Activated T-helper 1 cell treated with anti-CD3 and anti-CD28 coated beads, Interleukin-12 subunit alpha, Interleukin-12 subunit beta, Interleukin-2, Interleukin-4 antibody, amounts not matched to agents 30 ng/mL and 10 ng/mL and 1 ng/mL, durations not matched to agents 14 hours and 24 hours and 36 hours (primary cell): ENCODE measurements at regions not wholly inside any gene's neighbourhood (a gene's known extent, or its start where the extent isn't known, plus 50 kb on each side); places are given as distances from the start of the nearest gene placed in this dataset.

ENCODE experiments used
- DNase-seq: peaks from one replicate; pipeline ENCODE4 v3.0.0; 2021; ENCODE audit warnings: low spot score
- H3K27ac Mint-ChIP-seq: one replicate; pipeline ENCODE4 v1.8.0; 2021; ENCODE audit warnings: mild to moderate bottlenecking, mixed read lengths
- H3K27me3 Mint-ChIP-seq: one replicate; pipeline ENCODE4 v1.8.0; 2022; ENCODE audit warnings: mild to moderate bottlenecking, moderate library complexity, mixed read lengths; ENCODE audit not compliant: insufficient read depth
- H3K36me3 Mint-ChIP-seq: one replicate; pipeline ENCODE4 v1.8.0; 2021; ENCODE audit warnings: low read depth, mixed read lengths
- H3K4me1 Mint-ChIP-seq: one replicate; pipeline ENCODE4 v1.8.0; 2021; ENCODE audit warnings: low read depth, mixed read lengths
- H3K4me3 Mint-ChIP-seq: one replicate; pipeline ENCODE4 v1.8.0; 2021; ENCODE audit warnings: mild to moderate bottlenecking, moderate library complexity, mixed read lengths
- H3K9me3 Mint-ChIP-seq: one replicate; pipeline ENCODE4 v1.8.0; 2021; ENCODE audit warnings: mixed read lengths
- intact Hi-C: fragments of 100-400 bp; cut with micrococcal nuclease; formaldehyde crosslinking; loops from one replicate; pipeline ENCODE4 v1.15.1; 2024

- H3K9me3 Mint-ChIP-seq, result peaks cover 20% of the 10 kb centered on the region
- no peaks in the 10 kb centered on the region for H3K27me3 Mint-ChIP-seq
- intact Hi-C loops, result no loop called here
- no peak overlapping the region for H3K4me3 Mint-ChIP-seq
- H3K36me3 Mint-ChIP-seq, result no peaks in the 10 kb centered on the region
- H3K27ac Mint-ChIP-seq, result no peak overlapping the region
- H3K4me1 Mint-ChIP-seq, result no peaks in the 10 kb centered on the region
- no peak for DNase-seq
Observed at GRCh38 chr11:80182901-80183300, 742.1 kb upstream of the TENM4 start.

- intact Hi-C loops, result no loop called here
- H3K27ac Mint-ChIP-seq, result no peak overlapping the region
- H3K4me3 Mint-ChIP-seq, result no peak overlapping the region
- no peak for DNase-seq
- H3K4me1 Mint-ChIP-seq, result no peaks in the 10 kb centered on the region
- H3K9me3 Mint-ChIP-seq, result peaks cover 18% of the 10 kb centered on the region
- no peaks in the 10 kb centered on the region for H3K27me3 Mint-ChIP-seq
- H3K36me3 Mint-ChIP-seq, result no peaks in the 10 kb centered on the region
Observed at GRCh38 chr11:80173371-80174136, 732.7 kb upstream of the TENM4 start.

- Mint-ChIP-seq H3K36me3 (no peaks in the 10 kb centered on the region), H3K4me3 (no peak overlapping the region), H3K9me3 (peaks cover 18% of the 10 kb centered on the region), H3K27me3 (no peaks in the 10 kb centered on the region), H3K4me1 (no peaks in the 10 kb centered on the region), H3K27ac (no peak overlapping the region)
- no peak for DNase-seq
- intact Hi-C loops, result no loop called here
Observed at GRCh38 chr11:80168796-80169195, 728.0 kb upstream of the TENM4 start.

- H3K9me3 Mint-ChIP-seq, result peaks cover 18% of the 10 kb centered on the region
- no peak overlapping the region for H3K27ac Mint-ChIP-seq
- intact Hi-C loops, result no loop called here
- no peaks in the 10 kb centered on the region for H3K4me1 Mint-ChIP-seq
- no peak for DNase-seq
- H3K27me3 Mint-ChIP-seq, result no peaks in the 10 kb centered on the region
- no peak overlapping the region for H3K4me3 Mint-ChIP-seq
- no peaks in the 10 kb centered on the region for H3K36me3 Mint-ChIP-seq
Observed at GRCh38 chr11:80167766-80168165, 726.9 kb upstream of the TENM4 start.

- Mint-ChIP-seq H3K36me3 (no peaks in the 10 kb centered on the region), H3K4me3 (no peak overlapping the region), H3K4me1 (no peaks in the 10 kb centered on the region), H3K9me3 (peaks cover 6% of the 10 kb centered on the region), H3K27ac (no peak overlapping the region), H3K27me3 (no peaks in the 10 kb centered on the region)
- intact Hi-C loops, result no loop called here
- DNase-seq, result no peak
Observed at GRCh38 chr11:80165744-80166143, 724.9 kb upstream of the TENM4 start.

GRCh38 chr11:80163441-80163840 lies 722.6 kb upstream of the TENM4 start:
- H3K4me1 Mint-ChIP-seq, result no peaks in the 10 kb centered on the region
- no peak for DNase-seq
- H3K9me3 Mint-ChIP-seq, result no peaks in the 10 kb centered on the region
- no peaks in the 10 kb centered on the region for H3K36me3 Mint-ChIP-seq
- no peak overlapping the region for H3K4me3 Mint-ChIP-seq
- no peaks in the 10 kb centered on the region for H3K27me3 Mint-ChIP-seq
- intact Hi-C loops, result no loop called here
- H3K27ac Mint-ChIP-seq, result no peak overlapping the region

GRCh38 chr11:80163011-80163410 lies 722.2 kb upstream of the TENM4 start:
- Mint-ChIP-seq H3K27ac (no peak overlapping the region), H3K9me3 (no peaks in the 10 kb centered on the region), H3K4me1 (no peaks in the 10 kb centered on the region), H3K36me3 (no peaks in the 10 kb centered on the region), H3K4me3 (no peak overlapping the region), H3K27me3 (no peaks in the 10 kb centered on the region)
- intact Hi-C loops, result no loop called here
- no peak for DNase-seq

- no peak overlapping the region for H3K27ac Mint-ChIP-seq
- no peaks in the 10 kb centered on the region for H3K4me1 Mint-ChIP-seq
- no peak overlapping the region for H3K4me3 Mint-ChIP-seq
- intact Hi-C loops, result no loop called here
- no peaks in the 10 kb centered on the region for H3K36me3 Mint-ChIP-seq
- no peaks in the 10 kb centered on the region for H3K27me3 Mint-ChIP-seq
- H3K9me3 Mint-ChIP-seq, result no peaks in the 10 kb centered on the region
- DNase-seq, result no peak
Observed at GRCh38 chr11:80162387-80162786, 721.6 kb upstream of the TENM4 start.

- Mint-ChIP-seq H3K36me3 (no peaks in the 10 kb centered on the region), H3K4me1 (no peaks in the 10 kb centered on the region), H3K9me3 (no peaks in the 10 kb centered on the region), H3K4me3 (no peak overlapping the region), H3K27me3 (no peaks in the 10 kb centered on the region), H3K27ac (no peak overlapping the region)
- intact Hi-C loops, result loop anchor here (10.0 kb wide), 1 partner anchor 1513 kb away; no protein-coding TSS in a partner anchor
- no peak for DNase-seq
Observed at GRCh38 chr11:80157447-80157846, 716.6 kb upstream of the TENM4 start.

- intact Hi-C loops, result loop anchor here (10.0 kb wide), 1 partner anchor 1511 kb away; no protein-coding TSS in a partner anchor
- H3K27ac Mint-ChIP-seq, result no peak overlapping the region
- no peaks in the 10 kb centered on the region for H3K27me3 Mint-ChIP-seq
- no peak overlapping the region for H3K4me3 Mint-ChIP-seq
- no peak for DNase-seq
- no peaks in the 10 kb centered on the region for H3K4me1 Mint-ChIP-seq
- H3K9me3 Mint-ChIP-seq, result no peaks in the 10 kb centered on the region
- no peaks in the 10 kb centered on the region for H3K36me3 Mint-ChIP-seq
Observed at GRCh38 chr11:80156062-80156461, 715.2 kb upstream of the TENM4 start.

GRCh38 chr11:80155412-80156017 lies 714.7 kb upstream of the TENM4 start:
- H3K27ac Mint-ChIP-seq, result no peak overlapping the region
- no peaks in the 10 kb centered on the region for H3K36me3 Mint-ChIP-seq
- no peaks in the 10 kb centered on the region for H3K27me3 Mint-ChIP-seq
- no peaks in the 10 kb centered on the region for H3K4me1 Mint-ChIP-seq
- DNase-seq, result no peak
- intact Hi-C loops, result loop anchor here (10.0 kb wide), 1 partner anchor 1511 kb away; no protein-coding TSS in a partner anchor
- no peak overlapping the region for H3K4me3 Mint-ChIP-seq
- no peaks in the 10 kb centered on the region for H3K9me3 Mint-ChIP-seq

- intact Hi-C loops, result no loop called here
- H3K9me3 Mint-ChIP-seq, result peaks cover 3% of the 10 kb centered on the region
- H3K27me3 Mint-ChIP-seq, result no peaks in the 10 kb centered on the region
Observed at GRCh38 chr11:80146232-80146631, 705.4 kb upstream of the TENM4 start.

GRCh38 chr11:80144897-80145594 lies 704.2 kb upstream of the TENM4 start:
- Mint-ChIP-seq H3K27ac (no peak overlapping the region), H3K4me3 (no peak overlapping the region), H3K9me3 (peaks cover 9% of the 10 kb centered on the region), H3K27me3 (no peaks in the 10 kb centered on the region), H3K36me3 (no peaks in the 10 kb centered on the region), H3K4me1 (no peaks in the 10 kb centered on the region)
- no peak for DNase-seq
- intact Hi-C loops, result no loop called here

More at GRCh38 chr11:80146232-80146631, 705.4 kb upstream of the TENM4 start:
- H3K4me3 Mint-ChIP-seq, result no peak overlapping the region
- H3K36me3 Mint-ChIP-seq, result no peaks in the 10 kb centered on the region
- H3K4me1 Mint-ChIP-seq, result no peaks in the 10 kb centered on the region
- H3K27ac Mint-ChIP-seq, result no peak overlapping the region
- DNase-seq, result no peak
